SK-N-SH (cell line): ENCODE measurements at regions not wholly inside any gene's neighbourhood (a gene's known extent, or its start where the extent isn't known, plus 50 kb on each side); places are given as distances from the start of the nearest gene placed in this dataset.

Experiments
- CTCF ChIA-PET: fragments of 300-600, 350-600 bp; formaldehyde crosslinking; extraction: SDS; loops from one replicate; lab custom pipeline; 2021; lab: Yijun Ruan, JAX
- POLR2A ChIA-PET: fragments of 350-600 bp; sonication (Branson Sonifier 250); formaldehyde crosslinking; extraction: SDS; loops from one replicate; lab custom pipeline; 2020; ENCODE audit warnings: antibody characterized with exemption, inconsistent platforms; lab: Yijun Ruan, JAX
- DNase-seq: peaks from one replicate; pipeline ENCODE4 v3.0.0; 2012
- H2AFZ ChIP-seq: fragments of 200-600 bp; sonication (generic); 2 replicates; pipeline ENCODE4 v1.8.1; 2016; ENCODE audit warnings: antibody characterized with exemption, mild to moderate bottlenecking, low read depth
- H3F3A ChIP-seq: fragments of 200-600 bp; sonication (generic); replicated peaks from 2 replicates; pipeline ENCODE3; 2016; ENCODE audit warnings: antibody characterized with exemption, mild to moderate bottlenecking; ENCODE audit not compliant: insufficient read depth
- H3K27ac ChIP-seq, 2 experiments: fragments of 200-500 bp in 1 of 2; fragments of 200-600 bp in 1 of 2; sonication (Bioruptor generic) in 1 of 2; sonication (generic), shearing (Covaris generic) in 1 of 2; 2 replicates each; pipeline versions ENCODE4 v1.5.1 to v1.6.1; 2014 to 2016; ENCODE audit warnings: low read depth in 2 of 2, inconsistent platforms in 1 of 2, low read length in 1 of 2, mild to moderate bottlenecking in 1 of 2, mixed read lengths in 1 of 2
- H3K27me3 ChIP-seq: fragments of 200-600 bp; sonication (generic), shearing (Covaris generic); 2 replicates; pipeline ENCODE4 v1.6.1; 2016; ENCODE audit warnings: mixed run types; ENCODE audit not compliant: insufficient read depth
- H3K36me3 ChIP-seq, 2 experiments: fragments of 200-500 bp in 1 of 2; fragments of 200-600 bp in 1 of 2; sonication (Bioruptor generic) in 1 of 2; sonication (generic) in 1 of 2; replicated peaks in 1 of 2; 2 replicates each; pipeline versions ENCODE3 to v1.5.1; 2014 to 2016; ENCODE audit warnings: low read length in 1 of 2, mild to moderate bottlenecking in 1 of 2; ENCODE audit not compliant: insufficient read depth in 2 of 2, control insufficient read depth in 1 of 2
- H3K4me1 ChIP-seq, 2 experiments: fragments of 200-500 bp in 1 of 2; fragments of 200-600 bp in 1 of 2; sonication (Bioruptor generic) in 1 of 2; sonication (generic), shearing (Covaris generic) in 1 of 2; 2 replicates each; pipeline versions ENCODE4 v1.5.1 to v1.6.1; 2014 to 2016; ENCODE audit warnings: low read depth in 1 of 2, low read length in 1 of 2, mixed run types in 1 of 2; ENCODE audit not compliant: insufficient read depth in 2 of 2, control insufficient read depth in 1 of 2
- H3K4me2 ChIP-seq: fragments of 200-600 bp; sonication (generic), shearing (Covaris generic); 2 replicates; pipeline ENCODE4 v1.6.1; 2017; ENCODE audit warnings: mixed run types
- H3K4me3 ChIP-seq, 2 experiments: fragments of 200-500 bp in 1 of 2; fragments of 200-600 bp in 1 of 2; sonication (Bioruptor generic) in 1 of 2; sonication (generic), shearing (Covaris generic) in 1 of 2; 2 replicates each; pipeline versions ENCODE4 v1.5.1 to v1.8.1; 2014 to 2016; ENCODE audit warnings: low read depth in 2 of 2, inconsistent platforms in 1 of 2, low read length in 1 of 2, mild to moderate bottlenecking in 1 of 2, mixed read lengths in 1 of 2, moderate library complexity in 1 of 2
- H3K79me2 ChIP-seq: fragments of 200-600 bp; sonication (generic); 2 replicates; pipeline ENCODE4 v1.8.1; 2017; ENCODE audit warnings: mild to moderate bottlenecking; ENCODE audit not compliant: insufficient read depth
- H3K9ac ChIP-seq: fragments of 200-600 bp; sonication (generic); 2 replicates; pipeline ENCODE4 v1.6.1; 2017; ENCODE audit warnings: mixed run types
- H3K9me2 ChIP-seq: fragments of 200-600 bp; sonication (generic); 2 replicates; pipeline ENCODE4 v1.6.1; 2017; ENCODE audit warnings: mixed run types
- H3K9me3 ChIP-seq: fragments of 200-600 bp; sonication (generic); 2 replicates; pipeline ENCODE4 v1.6.1; 2017; ENCODE audit warnings: mixed run types, mild to moderate bottlenecking, moderate library complexity
- H4K20me1 ChIP-seq: fragments of 200-600 bp; sonication (generic); 2 replicates; pipeline ENCODE4 v1.6.1; 2017; ENCODE audit warnings: mild to moderate bottlenecking, mixed run types; ENCODE audit not compliant: insufficient read depth
- CHD2 ChIP-seq: fragments of 150-350 bp; IDR thresholded peaks from 2 replicates; pipeline ENCODE4 v1.6.1; 2018; ENCODE audit warnings: low read length; ENCODE audit not compliant: partially characterized antibody
- EP300 ChIP-seq, 2 experiments: IDR thresholded peaks; 2 replicates each; pipeline versions ENCODE4 v1.4.0 to v1.6.1; 2012; ENCODE audit warnings: borderline replicate concordance in 1 of 2, low read depth in 1 of 2, low read length in 1 of 2
- FOXM1 ChIP-seq: IDR thresholded peaks from 2 replicates; pipeline ENCODE4 v1.4.0; 2012; ENCODE audit warnings: low read depth, mild to moderate bottlenecking
- IRF3 ChIP-seq: fragments of 150-350 bp; IDR thresholded peaks from 2 replicates; pipeline ENCODE4 v1.6.1; 2016; ENCODE audit warnings: mild to moderate bottlenecking, low read depth, low read length
- MAX ChIP-seq: IDR thresholded peaks from 2 replicates; pipeline ENCODE4 v1.4.0; 2012; ENCODE audit warnings: low read depth
- NFIC ChIP-seq: IDR thresholded peaks from 2 replicates; pipeline ENCODE4 v1.4.0; 2012; ENCODE audit warnings: borderline replicate concordance
- NRF1 ChIP-seq: IDR thresholded peaks from 2 replicates; pipeline ENCODE4 v1.6.1; 2012; ENCODE audit warnings: low read depth, mild to moderate bottlenecking, low read length
- RXRA ChIP-seq: IDR thresholded peaks from 2 replicates; pipeline ENCODE4 v1.4.0; 2012; ENCODE audit warnings: low read depth, mild to moderate bottlenecking, borderline replicate concordance
- whole genome bisulfite sequencing: methylation state at CpG from one replicate; pipeline ENCODE4 v1.1.6; 2017; ENCODE audit warnings: low lambda C conversion rate; 5-methylcytosine and 5-hydroxymethylcytosine counted together
- TF ChIP-seq, protein P1 (sequence below): fragments of 200-600 bp; sonication (generic); IDR thresholded peaks from 2 replicates; pipeline ENCODE4 v1.6.1; 2017; ENCODE audit warnings: antibody characterized with exemption, mild to moderate bottlenecking, moderate library complexity
- TF ChIP-seq, protein P2 (sequence below): IDR thresholded peaks from 2 replicates; pipeline ENCODE4 v1.4.0; 2012; ENCODE audit warnings: low read depth, borderline replicate concordance

GRCh38 chr20:52722926-52723688 lies 249.1 kb upstream of the TSHZ2 start (continued):
- TF ChIP-seq, protein P1, sequence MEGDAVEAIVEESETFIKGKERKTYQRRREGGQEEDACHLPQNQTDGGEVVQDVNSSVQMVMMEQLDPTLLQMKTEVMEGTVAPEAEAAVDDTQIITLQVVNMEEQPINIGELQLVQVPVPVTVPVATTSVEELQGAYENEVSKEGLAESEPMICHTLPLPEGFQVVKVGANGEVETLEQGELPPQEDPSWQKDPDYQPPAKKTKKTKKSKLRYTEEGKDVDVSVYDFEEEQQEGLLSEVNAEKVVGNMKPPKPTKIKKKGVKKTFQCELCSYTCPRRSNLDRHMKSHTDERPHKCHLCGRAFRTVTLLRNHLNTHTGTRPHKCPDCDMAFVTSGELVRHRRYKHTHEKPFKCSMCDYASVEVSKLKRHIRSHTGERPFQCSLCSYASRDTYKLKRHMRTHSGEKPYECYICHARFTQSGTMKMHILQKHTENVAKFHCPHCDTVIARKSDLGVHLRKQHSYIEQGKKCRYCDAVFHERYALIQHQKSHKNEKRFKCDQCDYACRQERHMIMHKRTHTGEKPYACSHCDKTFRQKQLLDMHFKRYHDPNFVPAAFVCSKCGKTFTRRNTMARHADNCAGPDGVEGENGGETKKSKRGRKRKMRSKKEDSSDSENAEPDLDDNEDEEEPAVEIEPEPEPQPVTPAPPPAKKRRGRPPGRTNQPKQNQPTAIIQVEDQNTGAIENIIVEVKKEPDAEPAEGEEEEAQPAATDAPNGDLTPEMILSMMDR, result no peak
- TF ChIP-seq NRF1, result no peak
- no peak for TF ChIP-seq NFIC
- TF ChIP-seq CHD2, result no peak

DNA sequence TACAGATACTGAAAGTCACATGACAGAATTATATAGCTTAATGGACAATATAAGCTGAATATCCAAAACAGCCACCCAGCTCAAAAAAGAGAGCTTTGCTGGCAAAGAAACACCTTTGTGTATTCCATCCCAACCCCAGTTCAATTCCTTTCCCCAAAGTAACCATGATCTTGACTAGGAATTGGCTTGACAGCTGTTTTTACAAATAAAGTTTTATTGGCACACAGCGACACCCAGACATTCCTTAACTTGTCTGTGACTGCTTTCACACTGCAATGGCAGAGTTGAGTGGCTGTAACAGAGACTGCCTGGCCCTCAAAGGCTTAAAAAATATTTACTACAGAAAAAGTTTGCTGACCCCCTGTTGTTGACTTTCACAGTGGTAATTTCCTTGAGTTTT lies 264.0 kb upstream of the TSHZ2 start:
- no peak overlapping the region for H3K4me3 ChIP-seq
- no peaks in the 10 kb centered on the region for H3K27me3 ChIP-seq
- no peaks in the 10 kb centered on the region for H3K79me2 ChIP-seq
- H3K4me1 ChIP-seq, result no peaks in the 10 kb centered on the region
- no peak overlapping the region for H3K9ac ChIP-seq
- no peaks in the 10 kb centered on the region for H4K20me1 ChIP-seq
- no peaks in the 10 kb centered on the region for H3K9me3 ChIP-seq
- CTCF ChIA-PET, result no interaction called here
- H2AFZ ChIP-seq, result no peak overlapping the region
- no peak overlapping the region for H3K27ac ChIP-seq
- no peak overlapping the region for H3K4me2 ChIP-seq
- POLR2A ChIA-PET, result no interaction called here
- no peaks in the 10 kb centered on the region for H3F3A ChIP-seq
- H3K9me2 ChIP-seq, result no peaks in the 10 kb centered on the region
- TF ChIP-seq IRF3 (no peak), NFIC (no peak), MAX (no peak), RXRA (no peak), FOXM1 (no peak), EP300 (IDR thresholded peaks at IDR 0.05; ENCODE audit: borderline replicate concordance in 1 of 2, low read depth in 1 of 2, low read length in 1 of 2) (no peak)
- TF ChIP-seq, protein P1, result no peak
- TF ChIP-seq, protein P2, sequence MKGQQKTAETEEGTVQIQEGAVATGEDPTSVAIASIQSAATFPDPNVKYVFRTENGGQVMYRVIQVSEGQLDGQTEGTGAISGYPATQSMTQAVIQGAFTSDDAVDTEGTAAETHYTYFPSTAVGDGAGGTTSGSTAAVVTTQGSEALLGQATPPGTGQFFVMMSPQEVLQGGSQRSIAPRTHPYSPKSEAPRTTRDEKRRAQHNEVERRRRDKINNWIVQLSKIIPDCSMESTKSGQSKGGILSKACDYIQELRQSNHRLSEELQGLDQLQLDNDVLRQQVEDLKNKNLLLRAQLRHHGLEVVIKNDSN, result no peak
- H3K36me3 ChIP-seq, result no peaks in the 10 kb centered on the region
- 13% methylated on average over 1 of the region's 1 CpG for WGBS
- no peak for DNase-seq
